Suppressor macrophage (primary cell): ENCODE measurements at regions not wholly inside any gene's neighbourhood (a gene's known extent, or its start where the extent isn't known, plus 50 kb on each side); places are given as distances from the start of the nearest gene placed in this dataset.

Experiments
- DNase-seq, 4 experiments: peaks; one replicate each; pipeline ENCODE4 v3.0.0-alpha.2; 2020 to 2022

- no peak for DNase-seq
These were observed 162.3 kb downstream of the FNDC1 start for GRCh38 chr6:159331451-159331850.

GRCh38 chr6:159329081-159329480 lies 159.9 kb downstream of the FNDC1 start:
- no peak for DNase-seq

GRCh38 chr6:159328052-159328451 lies 158.9 kb downstream of the FNDC1 start:
- no peak for DNase-seq

- DNase-seq, result no peak
These were observed 156.3 kb downstream of the FNDC1 start for GRCh38 chr6:159325476-159325875.

GRCh38 chr6:159324596-159324995 lies 155.4 kb downstream of the FNDC1 start:
- DNase-seq, result no peak
